ENCODE measurements at regions not wholly inside any gene's neighbourhood (a gene's known extent, or its start where the extent isn't known, plus 50 kb on each side); places are given as distances from the start of the nearest gene placed in this dataset.
"Not testable (repeated sequence)": the region's sequence is repeated elsewhere in the genome, so short reads cannot be mapped to it uniquely, and the experiment has no call there.

DNA sequence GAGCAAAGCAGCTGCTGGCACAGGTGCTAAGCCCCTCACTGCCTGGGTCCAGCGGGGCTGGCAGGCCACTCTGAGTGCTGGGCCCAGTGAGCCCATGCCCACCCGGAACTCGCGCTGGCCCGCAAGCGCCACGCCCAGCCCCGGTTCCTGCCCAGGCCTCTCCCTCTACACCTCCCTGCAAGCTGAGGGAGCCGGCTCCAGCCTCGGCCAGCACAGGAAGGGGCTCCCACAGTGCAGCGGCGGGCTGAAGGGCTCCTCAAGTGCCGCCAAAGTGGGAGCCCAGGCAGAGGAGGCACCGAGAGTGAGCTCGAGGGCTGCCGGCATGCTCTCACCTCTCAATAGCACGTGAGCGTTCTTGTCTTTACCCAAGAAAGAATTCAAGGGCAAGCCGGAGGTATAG is 219.5 kb upstream of the FRG2C start:
- not testable (repeated sequence) for DNase-seq (ENCODE audit: low read depth)

- DNase-seq (ENCODE audit: low read depth), result not testable (repeated sequence)
These were observed 218.9 kb upstream of the FRG2C start for GRCh38 chr3:75445234-75445633.

DNA sequence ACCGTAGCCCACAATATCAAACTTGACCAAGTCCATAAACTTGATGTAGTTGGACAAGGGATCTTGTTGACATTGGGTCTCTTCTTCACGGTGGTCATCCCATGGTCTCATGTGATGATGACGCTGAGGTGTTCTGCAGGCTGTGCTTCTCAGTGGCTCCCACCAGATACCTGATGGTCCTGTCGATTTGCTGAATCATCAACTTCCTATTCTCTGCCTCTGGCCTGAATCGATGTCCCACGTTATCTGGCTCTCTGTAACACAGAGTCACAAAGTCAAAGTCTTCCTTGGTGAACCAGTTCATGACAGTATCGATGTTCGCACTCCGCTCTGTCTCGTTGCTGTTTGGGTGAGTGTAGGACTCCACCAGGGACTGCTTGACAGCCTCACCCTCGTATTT is 217.2 kb upstream of the FRG2C start:
- not testable (repeated sequence) for DNase-seq (ENCODE audit: low read depth)

- peak; percentile 27 for DNase-seq (ENCODE audit: low read depth)
These were observed 210.8 kb upstream of the FRG2C start for GRCh38 chr3:75453328-75453727.

DNA sequence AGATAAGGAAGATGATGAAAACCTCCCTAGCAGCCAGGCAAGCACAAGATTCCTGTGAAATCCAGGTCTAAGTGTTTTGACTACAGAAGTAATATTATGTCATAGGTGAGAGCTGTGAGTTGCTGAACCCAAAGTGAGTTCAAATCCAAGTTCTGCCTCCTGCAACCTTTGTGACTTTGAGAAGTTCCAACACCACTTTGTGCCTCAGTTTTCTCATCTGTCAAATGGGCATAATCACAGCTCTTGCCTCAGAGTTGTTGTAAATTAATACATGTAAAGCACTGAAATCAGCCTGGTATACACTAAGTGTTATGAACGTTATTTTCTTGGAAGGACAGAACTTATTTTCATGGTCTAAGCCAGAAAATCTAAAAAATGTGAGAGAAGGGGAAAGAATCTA is 210.3 kb upstream of the FRG2C start:
- not testable (repeated sequence) for DNase-seq (ENCODE audit: low read depth)

DNA sequence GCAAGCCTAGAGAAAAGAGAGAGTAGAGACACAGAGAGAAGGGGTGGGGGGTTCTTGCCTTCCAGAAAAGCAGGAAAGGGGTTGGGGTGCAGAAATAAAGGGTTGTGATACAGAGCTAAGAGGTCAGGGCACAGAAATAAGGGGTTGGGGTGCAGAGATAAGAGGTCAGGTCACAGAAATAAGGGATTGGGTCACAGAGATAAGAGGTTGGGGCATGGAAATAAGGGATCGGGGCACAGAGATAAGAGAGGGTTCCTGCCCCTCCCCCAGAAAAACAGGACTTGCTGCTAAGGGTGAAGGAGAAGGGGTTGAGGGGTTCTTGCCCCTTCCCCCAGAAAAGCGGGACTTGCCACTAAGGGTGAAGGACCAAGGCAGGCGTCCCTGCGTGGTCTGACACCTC is 189.6 kb upstream of the FRG2C start:
- not testable (repeated sequence) for DNase-seq (ENCODE audit: low read depth)

GRCh38 chr3:75496600-75496999 is 167.5 kb upstream of the FRG2C start:
- DNase-seq (ENCODE audit: low read depth), result not testable (repeated sequence)

GRCh38 chr3:75500357-75500756 is 163.8 kb upstream of the FRG2C start:
- DNase-seq (ENCODE audit: low read depth), result not testable (repeated sequence)

DNA sequence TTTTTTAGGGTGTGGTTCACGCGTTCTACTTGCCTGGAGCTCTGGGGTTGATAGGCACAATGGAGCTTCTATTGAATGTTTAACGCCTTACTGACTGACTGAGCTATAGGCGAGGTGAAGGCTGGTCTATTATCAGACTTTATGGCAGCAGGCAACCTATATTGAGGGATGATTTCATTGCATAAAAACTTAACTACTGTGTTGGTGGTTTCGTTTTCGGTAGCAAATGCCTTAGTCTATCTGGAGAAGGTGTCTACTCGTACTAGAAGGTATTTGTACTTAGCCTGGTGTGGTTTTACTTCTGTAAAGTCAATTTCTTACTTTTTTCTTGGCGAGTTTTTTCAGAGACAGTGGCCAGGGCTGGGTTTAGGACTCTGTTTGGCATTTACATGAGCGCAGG is 162.0 kb upstream of the FRG2C start:
- peak; percentile 26 for DNase-seq (ENCODE audit: low read depth)

DNA sequence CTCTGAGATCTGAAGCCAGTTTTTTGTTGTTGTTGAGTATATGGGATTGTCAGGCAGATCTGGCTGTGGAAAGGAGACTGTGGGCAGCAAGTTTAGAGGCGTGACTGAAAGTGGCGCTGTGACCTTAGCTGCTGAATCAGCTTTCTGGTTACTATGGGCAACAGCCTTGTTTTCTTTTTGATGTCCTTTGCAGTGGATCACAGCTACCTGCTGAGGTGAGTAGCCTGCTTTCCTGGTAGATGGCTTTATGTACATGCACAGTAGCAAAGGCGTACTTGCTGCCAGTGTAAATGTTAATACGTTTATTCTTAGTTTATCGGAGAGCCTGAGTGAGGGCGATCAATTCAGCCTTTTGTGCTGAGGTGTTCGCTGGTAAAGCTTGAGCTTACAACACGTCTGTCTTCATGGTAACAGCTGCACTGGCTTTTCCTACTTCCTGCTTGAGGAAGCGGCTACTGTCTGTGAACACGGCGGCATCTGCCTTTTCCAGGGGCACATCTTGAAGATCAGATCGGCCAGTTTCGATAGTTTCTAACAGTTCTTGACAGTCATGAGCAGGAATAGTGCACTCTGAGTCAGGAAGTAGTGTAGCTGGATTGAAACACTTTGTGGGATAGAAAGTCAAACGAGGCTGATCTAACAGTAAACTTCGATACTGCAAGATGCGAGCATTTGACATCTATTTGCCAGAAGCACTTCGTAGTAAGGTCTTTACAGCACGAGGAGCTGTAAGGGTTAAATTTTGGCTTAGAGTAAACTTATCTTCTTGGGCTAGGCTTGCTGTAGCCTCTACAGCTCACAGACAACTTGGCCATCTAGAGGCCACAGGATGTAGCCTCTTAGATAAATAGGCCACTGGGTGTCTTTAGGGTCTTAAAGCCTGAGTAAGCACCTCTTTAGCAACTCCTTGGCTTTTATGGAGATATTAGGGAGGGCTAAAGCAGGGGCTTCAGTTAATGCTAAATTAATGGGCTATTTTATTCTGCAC is 161.1 kb upstream of the FRG2C start:
- DNase-seq (ENCODE audit: low read depth), result peak; percentile 74

- DNase-seq (ENCODE audit: low read depth), result no peak
These were observed 157.5 kb upstream of the FRG2C start for GRCh38 chr3:75506603-75507002.

GRCh38 chr3:75507956-75508355 is 156.2 kb upstream of the FRG2C start:
- not testable (repeated sequence) for DNase-seq (ENCODE audit: low read depth)

- not testable (repeated sequence) for DNase-seq (ENCODE audit: low read depth)
These were observed 136.5 kb upstream of the FRG2C start for GRCh38 chr3:75527657-75528056.

- peak; percentile 37 for DNase-seq (ENCODE audit: low read depth)
These were observed 112.0 kb upstream of the FRG2C start for GRCh38 chr3:75552095-75552494.

DNA sequence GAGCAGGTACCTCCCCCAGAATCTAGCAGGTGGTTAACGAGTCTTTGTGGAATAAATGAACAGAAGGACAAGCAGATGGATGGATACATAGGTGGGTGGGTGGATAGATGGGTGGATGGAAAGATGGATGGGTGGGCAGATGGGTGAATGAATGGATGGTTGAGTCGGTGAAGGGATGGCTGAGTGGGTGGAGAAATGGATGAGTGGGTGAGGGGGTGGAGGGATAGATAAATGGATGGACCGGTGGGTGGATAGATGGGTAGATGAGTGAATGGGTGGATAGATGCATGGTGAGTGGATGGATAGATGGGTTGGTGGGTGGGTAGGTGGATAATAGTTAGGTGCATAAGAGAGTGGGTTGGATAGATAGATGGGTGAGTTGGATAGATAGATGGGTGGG is 99.7 kb upstream of the FRG2C start:
- not testable (repeated sequence) for DNase-seq (ENCODE audit: low read depth)

DNA sequence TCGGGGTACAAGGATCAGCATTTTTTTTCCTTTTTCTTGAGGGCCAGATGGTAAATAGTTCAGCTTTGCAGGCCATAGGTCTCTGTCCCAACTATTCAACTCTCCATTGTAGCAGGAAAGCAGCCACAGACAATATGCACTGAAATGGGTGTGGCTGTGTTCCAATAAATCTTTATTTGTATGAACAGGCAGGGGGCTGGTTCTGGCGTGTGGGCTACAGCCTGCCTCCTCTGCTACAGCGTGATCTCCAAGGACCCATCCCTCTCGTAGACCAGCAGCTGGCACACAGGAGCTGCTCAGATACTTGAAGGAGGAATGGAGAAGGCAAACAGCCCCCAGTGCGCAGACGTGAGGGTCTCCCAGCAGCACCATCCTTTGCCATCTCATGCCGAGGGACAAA is 91.8 kb upstream of the FRG2C start:
- DNase-seq (ENCODE audit: low read depth), result not testable (repeated sequence)

- peak; percentile 57 for DNase-seq (ENCODE audit: low read depth)
These were observed 85.0 kb upstream of the FRG2C start for GRCh38 chr3:75579091-75579490.

- DNase-seq (ENCODE audit: low read depth), result peak; percentile 7
These were observed 84.6 kb upstream of the FRG2C start for GRCh38 chr3:75579536-75579935.

GRCh38 chr3:75579981-75580782 is 83.9 kb upstream of the FRG2C start:
- peak; percentile 13 for DNase-seq (ENCODE audit: low read depth)

DNA sequence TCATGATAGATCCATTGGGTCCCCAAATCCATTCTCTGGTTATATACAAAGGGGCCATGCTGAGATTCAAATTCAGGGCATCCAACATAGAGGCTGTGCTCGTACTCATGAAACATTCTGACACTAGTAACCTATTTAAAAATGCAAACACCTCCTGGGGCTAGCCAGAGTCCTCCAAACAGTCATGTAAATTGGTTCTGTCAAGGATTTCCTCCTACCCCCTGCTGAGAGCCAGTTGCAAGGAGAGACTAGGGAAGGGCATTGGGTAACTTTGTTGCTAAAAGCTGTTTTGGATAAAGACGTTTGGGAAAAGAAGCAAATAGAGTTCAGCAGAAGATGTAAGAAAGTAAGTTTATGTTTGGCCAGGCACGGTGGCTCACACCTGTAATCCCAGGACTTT is 81.6 kb upstream of the FRG2C start:
- not testable (repeated sequence) for DNase-seq (ENCODE audit: low read depth)

- DNase-seq (ENCODE audit: low read depth), result not testable (repeated sequence)
These were observed 81.0 kb upstream of the FRG2C start for GRCh38 chr3:75583116-75583515.

GRCh38 chr3:75587695-75588094 is 76.4 kb upstream of the FRG2C start:
- DNase-seq (ENCODE audit: low read depth), result not testable (repeated sequence)
